ENCODE measurements at regions not wholly inside any gene's neighbourhood (a gene's known extent, or its start where the extent isn't known, plus 50 kb on each side); places are given as distances from the start of the nearest gene placed in this dataset.

DNA sequence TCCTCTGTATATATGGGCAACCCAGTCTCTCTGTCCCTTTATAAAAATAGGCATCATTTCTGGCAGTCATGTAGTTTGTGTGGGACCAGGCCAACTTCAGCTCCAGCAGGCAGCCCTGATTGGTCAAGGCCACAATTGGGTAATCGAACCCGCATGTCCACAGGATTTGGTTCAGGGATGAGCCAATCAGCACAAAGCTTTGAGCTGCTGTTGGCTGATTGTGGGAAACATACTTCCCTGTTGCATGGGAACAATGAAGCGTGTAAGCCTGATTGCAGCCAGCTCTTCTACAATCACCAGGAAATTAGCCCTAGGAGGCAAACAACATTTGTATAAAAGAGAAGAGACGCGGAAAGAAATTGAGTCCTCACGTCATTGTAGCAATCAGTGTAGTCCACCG lies 328.6 kb downstream of the PCNX1 start:
- no peaks in the 10 kb centered on the region for H3K36me3 ChIP-seq (ENCODE audit: control insufficient read depth in 4 of 4, insufficient read depth in 4 of 4, low read length in 4 of 4)
- H3K9me3 ChIP-seq (ENCODE audit: control insufficient read depth in 4 of 4, insufficient read depth in 3 of 4, low read length in 3 of 4), result no peaks in the 10 kb centered on the region
- ATAC-seq (ENCODE audit: insufficient read depth, low FRiP score), result no peak
- TF ChIP-seq, protein P1, sequence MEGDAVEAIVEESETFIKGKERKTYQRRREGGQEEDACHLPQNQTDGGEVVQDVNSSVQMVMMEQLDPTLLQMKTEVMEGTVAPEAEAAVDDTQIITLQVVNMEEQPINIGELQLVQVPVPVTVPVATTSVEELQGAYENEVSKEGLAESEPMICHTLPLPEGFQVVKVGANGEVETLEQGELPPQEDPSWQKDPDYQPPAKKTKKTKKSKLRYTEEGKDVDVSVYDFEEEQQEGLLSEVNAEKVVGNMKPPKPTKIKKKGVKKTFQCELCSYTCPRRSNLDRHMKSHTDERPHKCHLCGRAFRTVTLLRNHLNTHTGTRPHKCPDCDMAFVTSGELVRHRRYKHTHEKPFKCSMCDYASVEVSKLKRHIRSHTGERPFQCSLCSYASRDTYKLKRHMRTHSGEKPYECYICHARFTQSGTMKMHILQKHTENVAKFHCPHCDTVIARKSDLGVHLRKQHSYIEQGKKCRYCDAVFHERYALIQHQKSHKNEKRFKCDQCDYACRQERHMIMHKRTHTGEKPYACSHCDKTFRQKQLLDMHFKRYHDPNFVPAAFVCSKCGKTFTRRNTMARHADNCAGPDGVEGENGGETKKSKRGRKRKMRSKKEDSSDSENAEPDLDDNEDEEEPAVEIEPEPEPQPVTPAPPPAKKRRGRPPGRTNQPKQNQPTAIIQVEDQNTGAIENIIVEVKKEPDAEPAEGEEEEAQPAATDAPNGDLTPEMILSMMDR (IDR thresholded peaks at IDR 0.05; ENCODE audit: control extremely low read depth, extremely low read depth), result no peak
- no peak overlapping the region for H3K9ac ChIP-seq (ENCODE audit: insufficient read depth in 1 of 2, low read length in 2 of 2)
- peak; percentile 29 to 61 (median 60) for DNase-seq
- peaks cover 0 to 23% (median 8%) of the 10 kb centered on the region in 5 donors for H3K4me1 ChIP-seq (ENCODE audit: control insufficient read depth in 5 of 5, insufficient read depth in 5 of 5, low read length in 5 of 5)
- no peaks in the 10 kb centered on the region for H3K27me3 ChIP-seq (ENCODE audit: control insufficient read depth in 3 of 3, insufficient read depth in 3 of 3, low read length in 2 of 3)
- 58 to 70% methylated on average over 7 of the region's 7 CpGs for WGBS, 2 donors
- H3K27ac ChIP-seq (ENCODE audit: low read depth in 1 of 2, low read length in 1 of 2), result no peak overlapping the region
- no peak overlapping the region for H3K4me3 ChIP-seq

DNA sequence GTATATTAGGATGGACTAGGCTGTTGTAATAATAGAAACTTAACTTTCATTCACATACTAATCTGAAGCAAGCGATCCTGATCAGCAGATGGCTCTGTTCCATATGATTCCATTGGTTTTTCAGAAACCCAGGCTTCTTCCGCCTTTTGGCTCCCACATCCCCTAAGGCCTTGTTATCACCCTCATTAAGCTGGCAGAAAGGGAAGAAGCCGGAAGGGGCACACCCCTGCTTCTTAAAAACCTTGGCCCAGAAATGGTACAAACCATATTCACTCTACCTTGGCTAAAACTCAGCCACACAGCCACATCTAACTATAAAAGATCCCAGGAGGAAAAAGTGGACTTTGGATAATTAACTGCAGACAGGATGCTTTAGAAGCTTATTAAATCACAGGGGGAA lies 329.2 kb downstream of the PCNX1 start:
- Histone ChIP-seq H3K9ac (ENCODE audit: insufficient read depth in 1 of 2, low read length in 2 of 2) (no peak overlapping the region), H3K27ac (ENCODE audit: low read depth in 1 of 2, low read length in 1 of 2) (no peak overlapping the region), H3K27me3 (ENCODE audit: control insufficient read depth in 3 of 3, insufficient read depth in 3 of 3, low read length in 2 of 3) (no peaks in the 10 kb centered on the region), H3K4me1 (ENCODE audit: control insufficient read depth in 5 of 5, insufficient read depth in 5 of 5, low read length in 5 of 5) (peaks cover 0 to 26% (median 9%) of the 10 kb centered on the region in 5 donors), H3K36me3 (ENCODE audit: control insufficient read depth in 4 of 4, insufficient read depth in 4 of 4, low read length in 4 of 4) (no peaks in the 10 kb centered on the region), H3K9me3 (ENCODE audit: control insufficient read depth in 4 of 4, insufficient read depth in 3 of 4, low read length in 3 of 4) (no peaks in the 10 kb centered on the region), H3K4me3 (no peak overlapping the region)
- TF ChIP-seq, protein P1 (IDR thresholded peaks at IDR 0.05; ENCODE audit: control extremely low read depth, extremely low read depth), result no peak
- WGBS, 2 donors, result 84 to 86% methylated on average over 3 of the region's 3 CpGs
- no peak for ATAC-seq (ENCODE audit: insufficient read depth, low FRiP score)
- DNase-seq, result peak in 2 of 3 donors; percentile 49 to 63

DNA sequence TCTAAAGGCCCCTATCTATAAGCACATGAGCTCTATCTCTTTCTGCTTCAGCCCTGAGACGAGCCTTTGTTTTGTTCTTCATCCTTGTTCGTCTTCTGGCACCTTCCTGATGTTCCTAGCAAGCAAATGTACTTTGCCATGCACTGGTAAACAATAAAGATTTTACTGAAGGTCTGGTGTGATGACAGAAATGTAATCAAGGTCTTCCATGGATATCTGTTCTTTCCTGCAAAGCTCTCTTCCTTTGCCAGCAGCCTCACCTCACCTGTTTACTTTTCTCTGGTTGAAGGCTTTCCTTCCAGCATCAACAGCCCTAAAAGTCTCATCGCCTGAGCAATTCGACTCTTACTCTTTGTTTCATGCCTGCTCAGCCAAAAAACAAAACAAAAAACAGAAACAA lies 330.3 kb downstream of the PCNX1 start:
- Histone ChIP-seq H3K27me3 (ENCODE audit: control insufficient read depth in 3 of 3, insufficient read depth in 3 of 3, low read length in 2 of 3) (no peaks in the 10 kb centered on the region), H3K9ac (ENCODE audit: insufficient read depth in 1 of 2, low read length in 2 of 2) (peak overlapping the region in 1 of 2 donors; percentile 5), H3K27ac (ENCODE audit: low read depth in 1 of 2, low read length in 1 of 2) (no peak overlapping the region), H3K4me1 (ENCODE audit: control insufficient read depth in 5 of 5, insufficient read depth in 5 of 5, low read length in 5 of 5) (peaks cover 5 to 37% (median 9%) of the 10 kb centered on the region in 5 donors), H3K36me3 (ENCODE audit: control insufficient read depth in 4 of 4, insufficient read depth in 4 of 4, low read length in 4 of 4) (no peaks in the 10 kb centered on the region), H3K9me3 (ENCODE audit: control insufficient read depth in 4 of 4, insufficient read depth in 3 of 4, low read length in 3 of 4) (no peaks in the 10 kb centered on the region), H3K4me3 (no peak overlapping the region)
- DNase-seq (no peak), ATAC-seq (ENCODE audit: insufficient read depth, low FRiP score) (no peak)
- WGBS, 2 donors, result 90% methylated on average over 4 of the region's 4 CpGs
- TF ChIP-seq, protein P1 (IDR thresholded peaks at IDR 0.05; ENCODE audit: control extremely low read depth, extremely low read depth), result no peak

DNA sequence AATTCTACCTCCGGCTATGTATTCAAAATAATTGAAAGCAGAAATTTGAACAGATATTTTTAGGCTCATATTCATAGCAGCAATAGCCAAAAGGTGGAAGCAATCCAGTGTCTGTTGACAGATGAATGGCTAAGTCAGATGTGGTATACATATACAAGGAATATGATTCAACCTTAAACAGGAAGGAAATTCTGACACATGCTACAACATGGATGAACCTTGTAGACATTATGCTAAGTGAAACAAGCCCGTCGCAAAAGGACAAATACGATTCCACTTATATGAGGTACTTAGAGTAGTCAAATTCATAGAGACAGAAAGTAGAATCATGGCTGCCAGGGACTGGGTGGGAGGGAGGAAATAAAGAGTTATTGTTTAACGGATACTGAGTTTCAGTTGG lies 331.6 kb downstream of the PCNX1 start:
- H3K4me1 ChIP-seq (ENCODE audit: control insufficient read depth in 5 of 5, insufficient read depth in 5 of 5, low read length in 5 of 5), result peaks cover 5 to 40% (median 9%) of the 10 kb centered on the region in 5 donors
- WGBS, 2 donors, result 81 to 86% methylated on average over 5 of the region's 5 CpGs
- DNase-seq, result no peak
- no peak overlapping the region for H3K9ac ChIP-seq (ENCODE audit: insufficient read depth in 1 of 2, low read length in 2 of 2)
- ATAC-seq (ENCODE audit: insufficient read depth, low FRiP score), result no peak
- H3K36me3 ChIP-seq (ENCODE audit: control insufficient read depth in 4 of 4, insufficient read depth in 4 of 4, low read length in 4 of 4), result no peaks in the 10 kb centered on the region
- H3K27me3 ChIP-seq (ENCODE audit: control insufficient read depth in 3 of 3, insufficient read depth in 3 of 3, low read length in 2 of 3), result no peaks in the 10 kb centered on the region
- no peaks in the 10 kb centered on the region for H3K9me3 ChIP-seq (ENCODE audit: control insufficient read depth in 4 of 4, insufficient read depth in 3 of 4, low read length in 3 of 4)
- TF ChIP-seq, protein P1 (IDR thresholded peaks at IDR 0.05; ENCODE audit: control extremely low read depth, extremely low read depth), result no peak
- no peak overlapping the region for H3K4me3 ChIP-seq
- H3K27ac ChIP-seq (ENCODE audit: low read depth in 1 of 2, low read length in 1 of 2), result no peak overlapping the region

All from lung (tissue), 11 donors.